ENCODE measurements at regions not wholly inside any gene's neighbourhood (a gene's known extent, or its start where the extent isn't known, plus 50 kb on each side); places are given as distances from the start of the nearest gene placed in this dataset.
"Not testable (repeated sequence)": the region's sequence is repeated elsewhere in the genome, so short reads cannot be mapped to it uniquely, and the experiment has no call there.

GRCh38 chr2:116829543-116829942 is 984.9 kb upstream of the DDX18 start:
- TF ChIP-seq TAF1 (IDR thresholded peaks at IDR 0.05; ENCODE audit: borderline replicate concordance, low read depth, low read length); POLR2AphosphoS5 (IDR thresholded peaks at IDR 0.05; ENCODE audit: low read depth, low read length); POLR2A (IDR thresholded peaks at IDR 0.05; ENCODE audit: low read depth, low read length): not testable (repeated sequence)
